Ishikawa (cell line): ENCODE measurements at regions not wholly inside any gene's neighbourhood (a gene's known extent, or its start where the extent isn't known, plus 50 kb on each side); places are given as distances from the start of the nearest gene placed in this dataset.

Experiments used
- EP300 ChIP-seq: IDR thresholded peaks from 2 replicates; pipeline ENCODE4 v1.6.1; 2012; ENCODE audit warnings: borderline replicate concordance
- FOXM1 ChIP-seq: IDR thresholded peaks from 2 replicates; pipeline ENCODE4 v1.6.1; 2012; ENCODE audit warnings: low read depth, borderline replicate concordance
- MAX ChIP-seq: IDR thresholded peaks from 2 replicates; pipeline ENCODE4 v1.6.1; 2012
- NFIC ChIP-seq: IDR thresholded peaks from 2 replicates; pipeline ENCODE4 v1.6.1; 2012
- RAD21 ChIP-seq: IDR thresholded peaks from 2 replicates; pipeline ENCODE4 v1.6.1; 2012; ENCODE audit warnings: low read depth

GRCh38 chr13:87954091-87954490 lies 282.9 kb downstream of the SLITRK5 start:
- TF ChIP-seq MAX, result no peak
- no peak for TF ChIP-seq NFIC
- TF ChIP-seq EP300, result no peak
- no peak for TF ChIP-seq FOXM1
- no peak for TF ChIP-seq RAD21
